ENCODE measurements at regions not wholly inside any gene's neighbourhood (a gene's known extent, or its start where the extent isn't known, plus 50 kb on each side); places are given as distances from the start of the nearest gene placed in this dataset.

DNA sequence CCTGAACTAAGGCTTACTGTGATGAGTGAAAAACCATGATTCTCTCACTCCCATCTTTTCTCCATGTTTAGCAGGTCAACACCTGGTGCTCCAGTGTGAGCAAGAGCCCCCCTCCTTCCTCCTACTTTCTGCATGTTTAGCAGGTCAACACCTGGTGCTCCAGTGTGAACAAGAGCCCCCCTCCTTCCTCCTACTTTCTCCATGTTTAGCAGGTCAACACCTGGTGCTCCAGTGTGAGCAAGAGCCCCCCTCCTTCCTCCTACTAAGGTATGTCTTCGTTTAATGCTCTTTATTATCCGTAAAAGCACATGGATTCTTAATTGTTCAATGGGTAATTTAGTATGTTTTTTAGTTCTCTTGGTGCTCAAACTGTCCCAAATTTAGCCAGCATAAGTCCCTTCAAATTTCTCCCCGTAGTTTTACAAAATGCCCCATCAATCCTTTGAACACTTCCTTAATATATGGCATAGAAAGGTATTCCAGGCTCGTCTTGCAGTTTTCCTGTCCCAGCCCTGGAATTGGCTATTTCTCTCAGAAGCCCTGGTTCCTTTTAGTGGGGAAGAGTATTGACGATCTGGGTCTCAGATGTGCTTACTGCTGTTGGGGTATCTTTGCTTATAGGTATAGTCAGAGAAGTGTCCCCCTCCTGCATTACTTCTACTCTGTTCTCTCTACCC lies 760.8 kb upstream of the TPTE start:
- Mint-ChIP-seq H3K27me3 (ENCODE audit: insufficient read depth, low read depth, poor library complexity) (no peaks in the 10 kb centered on the region), H3K4me3 (no peak overlapping the region), H3K9me3 (no peaks in the 10 kb centered on the region), H3K36me3 (ENCODE audit: low read depth) (peaks cover 5% of the 10 kb centered on the region; the same call in 1 of the 3 replicates), H3K27ac (no peak overlapping the region), H3K4me1 (no peaks in the 10 kb centered on the region)
- DNase-seq (ENCODE audit: low spot score) (no peak), ATAC-seq (no peak)
- no peaks in the 10 kb centered on the region for H3F3A ChIP-seq (replicated peaks; ENCODE audit: low read depth)
- TF ChIP-seq POLR2AphosphoS5 (IDR thresholded peaks at IDR 0.05; ENCODE audit: low read depth) (no peak), CREB1 (CRISPR knock-in tag; IDR thresholded peaks at IDR 0.05; ENCODE audit: low read depth) (no peak), JUNB (IDR thresholded peaks at IDR 0.05; ENCODE audit: unreplicated experiment) (no peak), STAT1 (IDR thresholded peaks at IDR 0.05; ENCODE audit: unreplicated experiment) (no peak), EZH2phosphoT487 (IDR thresholded peaks at IDR 0.05; ENCODE audit: unreplicated experiment) (no peak), ZNF114 (CRISPR knock-in tag; IDR thresholded peaks at IDR 0.05) (no peak)
- TF ChIP-seq, protein P1, sequence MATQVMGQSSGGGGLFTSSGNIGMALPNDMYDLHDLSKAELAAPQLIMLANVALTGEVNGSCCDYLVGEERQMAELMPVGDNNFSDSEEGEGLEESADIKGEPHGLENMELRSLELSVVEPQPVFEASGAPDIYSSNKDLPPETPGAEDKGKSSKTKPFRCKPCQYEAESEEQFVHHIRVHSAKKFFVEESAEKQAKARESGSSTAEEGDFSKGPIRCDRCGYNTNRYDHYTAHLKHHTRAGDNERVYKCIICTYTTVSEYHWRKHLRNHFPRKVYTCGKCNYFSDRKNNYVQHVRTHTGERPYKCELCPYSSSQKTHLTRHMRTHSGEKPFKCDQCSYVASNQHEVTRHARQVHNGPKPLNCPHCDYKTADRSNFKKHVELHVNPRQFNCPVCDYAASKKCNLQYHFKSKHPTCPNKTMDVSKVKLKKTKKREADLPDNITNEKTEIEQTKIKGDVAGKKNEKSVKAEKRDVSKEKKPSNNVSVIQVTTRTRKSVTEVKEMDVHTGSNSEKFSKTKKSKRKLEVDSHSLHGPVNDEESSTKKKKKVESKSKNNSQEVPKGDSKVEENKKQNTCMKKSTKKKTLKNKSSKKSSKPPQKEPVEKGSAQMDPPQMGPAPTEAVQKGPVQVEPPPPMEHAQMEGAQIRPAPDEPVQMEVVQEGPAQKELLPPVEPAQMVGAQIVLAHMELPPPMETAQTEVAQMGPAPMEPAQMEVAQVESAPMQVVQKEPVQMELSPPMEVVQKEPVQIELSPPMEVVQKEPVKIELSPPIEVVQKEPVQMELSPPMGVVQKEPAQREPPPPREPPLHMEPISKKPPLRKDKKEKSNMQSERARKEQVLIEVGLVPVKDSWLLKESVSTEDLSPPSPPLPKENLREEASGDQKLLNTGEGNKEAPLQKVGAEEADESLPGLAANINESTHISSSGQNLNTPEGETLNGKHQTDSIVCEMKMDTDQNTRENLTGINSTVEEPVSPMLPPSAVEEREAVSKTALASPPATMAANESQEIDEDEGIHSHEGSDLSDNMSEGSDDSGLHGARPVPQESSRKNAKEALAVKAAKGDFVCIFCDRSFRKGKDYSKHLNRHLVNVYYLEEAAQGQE (IDR thresholded peaks at IDR 0.05; ENCODE audit: unreplicated experiment): no peak
- TF ChIP-seq, protein P2, sequence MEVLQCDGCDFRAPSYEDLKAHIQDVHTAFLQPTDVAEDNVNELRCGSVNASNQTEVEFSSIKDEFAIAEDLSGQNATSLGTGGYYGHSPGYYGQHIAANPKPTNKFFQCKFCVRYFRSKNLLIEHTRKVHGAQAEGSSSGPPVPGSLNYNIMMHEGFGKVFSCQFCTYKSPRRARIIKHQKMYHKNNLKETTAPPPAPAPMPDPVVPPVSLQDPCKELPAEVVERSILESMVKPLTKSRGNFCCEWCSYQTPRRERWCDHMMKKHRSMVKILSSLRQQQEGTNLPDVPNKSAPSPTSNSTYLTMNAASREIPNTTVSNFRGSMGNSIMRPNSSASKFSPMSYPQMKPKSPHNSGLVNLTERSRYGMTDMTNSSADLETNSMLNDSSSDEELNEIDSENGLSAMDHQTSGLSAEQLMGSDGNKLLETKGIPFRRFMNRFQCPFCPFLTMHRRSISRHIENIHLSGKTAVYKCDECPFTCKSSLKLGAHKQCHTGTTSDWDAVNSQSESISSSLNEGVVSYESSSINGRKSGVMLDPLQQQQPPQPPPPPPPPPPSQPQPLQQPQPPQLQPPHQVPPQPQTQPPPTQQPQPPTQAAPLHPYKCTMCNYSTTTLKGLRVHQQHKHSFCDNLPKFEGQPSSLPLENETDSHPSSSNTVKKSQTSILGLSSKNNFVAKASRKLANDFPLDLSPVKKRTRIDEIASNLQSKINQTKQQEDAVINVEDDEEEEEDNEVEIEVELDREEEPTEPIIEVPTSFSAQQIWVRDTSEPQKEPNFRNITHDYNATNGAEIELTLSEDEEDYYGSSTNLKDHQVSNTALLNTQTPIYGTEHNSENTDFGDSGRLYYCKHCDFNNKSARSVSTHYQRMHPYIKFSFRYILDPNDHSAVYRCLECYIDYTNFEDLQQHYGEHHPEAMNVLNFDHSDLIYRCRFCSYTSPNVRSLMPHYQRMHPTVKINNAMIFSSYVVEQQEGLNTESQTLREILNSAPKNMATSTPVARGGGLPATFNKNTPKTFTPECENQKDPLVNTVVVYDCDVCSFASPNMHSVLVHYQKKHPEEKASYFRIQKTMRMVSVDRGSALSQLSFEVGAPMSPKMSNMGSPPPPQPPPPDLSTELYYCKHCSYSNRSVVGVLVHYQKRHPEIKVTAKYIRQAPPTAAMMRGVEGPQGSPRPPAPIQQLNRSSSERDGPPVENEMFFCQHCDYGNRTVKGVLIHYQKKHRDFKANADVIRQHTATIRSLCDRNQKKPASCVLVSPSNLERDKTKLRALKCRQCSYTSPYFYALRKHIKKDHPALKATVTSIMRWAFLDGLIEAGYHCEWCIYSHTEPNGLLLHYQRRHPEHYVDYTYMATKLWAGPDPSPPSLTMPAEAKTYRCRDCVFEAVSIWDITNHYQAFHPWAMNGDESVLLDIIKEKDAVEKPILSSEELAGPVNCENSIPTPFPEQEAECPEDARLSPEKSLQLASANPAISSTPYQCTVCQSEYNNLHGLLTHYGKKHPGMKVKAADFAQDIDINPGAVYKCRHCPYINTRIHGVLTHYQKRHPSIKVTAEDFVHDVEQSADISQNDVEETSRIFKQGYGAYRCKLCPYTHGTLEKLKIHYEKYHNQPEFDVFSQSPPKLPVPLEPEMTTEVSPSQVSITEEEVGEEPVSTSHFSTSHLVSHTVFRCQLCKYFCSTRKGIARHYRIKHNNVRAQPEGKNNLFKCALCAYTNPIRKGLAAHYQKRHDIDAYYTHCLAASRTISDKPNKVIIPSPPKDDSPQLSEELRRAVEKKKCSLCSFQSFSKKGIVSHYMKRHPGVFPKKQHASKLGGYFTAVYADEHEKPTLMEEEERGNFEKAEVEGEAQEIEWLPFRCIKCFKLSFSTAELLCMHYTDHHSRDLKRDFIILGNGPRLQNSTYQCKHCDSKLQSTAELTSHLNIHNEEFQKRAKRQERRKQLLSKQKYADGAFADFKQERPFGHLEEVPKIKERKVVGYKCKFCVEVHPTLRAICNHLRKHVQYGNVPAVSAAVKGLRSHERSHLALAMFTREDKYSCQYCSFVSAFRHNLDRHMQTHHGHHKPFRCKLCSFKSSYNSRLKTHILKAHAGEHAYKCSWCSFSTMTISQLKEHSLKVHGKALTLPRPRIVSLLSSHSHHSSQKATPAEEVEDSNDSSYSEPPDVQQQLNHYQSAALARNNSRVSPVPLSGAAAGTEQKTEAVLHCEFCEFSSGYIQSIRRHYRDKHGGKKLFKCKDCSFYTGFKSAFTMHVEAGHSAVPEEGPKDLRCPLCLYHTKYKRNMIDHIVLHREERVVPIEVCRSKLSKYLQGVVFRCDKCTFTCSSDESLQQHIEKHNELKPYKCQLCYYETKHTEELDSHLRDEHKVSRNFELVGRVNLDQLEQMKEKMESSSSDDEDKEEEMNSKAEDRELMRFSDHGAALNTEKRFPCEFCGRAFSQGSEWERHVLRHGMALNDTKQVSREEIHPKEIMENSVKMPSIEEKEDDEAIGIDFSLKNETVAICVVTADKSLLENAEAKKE (CRISPR knock-in tag; IDR thresholded peaks at IDR 0.05): no peak
- no peaks in the 10 kb centered on the region for H3K9me2 ChIP-seq (ENCODE audit: insufficient read depth)
- no peak overlapping the region for H2AFZ ChIP-seq
- H3K27ac ChIP-seq (ENCODE audit: low read depth): no peak overlapping the region
- H3K27me3 ChIP-seq (ENCODE audit: insufficient read depth): peaks cover 6% of the 10 kb centered on the region
- no peaks in the 10 kb centered on the region for H3K79me2 ChIP-seq (replicated peaks; ENCODE audit: insufficient read depth)
- no peaks in the 10 kb centered on the region for H4K20me1 ChIP-seq (replicated peaks; ENCODE audit: insufficient read depth)
- peaks cover 63% of the 10 kb centered on the region for H3K36me3 ChIP-seq (ENCODE audit: insufficient read depth)
- no peak overlapping the region; the same call in 1 of the 2 replicates for H3K4me3 ChIP-seq
- no peak overlapping the region for H3K4me2 ChIP-seq
- no peaks in the 10 kb centered on the region for H3K4me1 ChIP-seq (ENCODE audit: insufficient read depth)
